IPS-18c (cell line): ENCODE measurements at regions not wholly inside any gene's neighbourhood (a gene's known extent, or its start where the extent isn't known, plus 50 kb on each side); places are given as distances from the start of the nearest gene placed in this dataset.
"Not testable (repeated sequence)": the region's sequence is repeated elsewhere in the genome, so short reads cannot be mapped to it uniquely, and the experiment has no call there.

Source experiments
- H3K4me3 ChIP-seq: 2 replicates; pipeline ENCODE4 v1.7.0; 2013; ENCODE audit warnings: low read depth, mild to moderate bottlenecking, low read length, moderate library complexity; ENCODE audit not compliant: insufficient read depth
- H3K9me3 ChIP-seq: one replicate; pipeline ENCODE4 v1.6.1; 2013; ENCODE audit warnings: mild to moderate bottlenecking, low read length, moderate library complexity; ENCODE audit not compliant: control insufficient read depth, insufficient read depth

- not testable (repeated sequence) for H3K4me3 ChIP-seq, H3K9me3 ChIP-seq
Measured at GRCh38 chr2:95654897-95655296, 63.1 kb downstream of the TRIM43 start.

DNA sequence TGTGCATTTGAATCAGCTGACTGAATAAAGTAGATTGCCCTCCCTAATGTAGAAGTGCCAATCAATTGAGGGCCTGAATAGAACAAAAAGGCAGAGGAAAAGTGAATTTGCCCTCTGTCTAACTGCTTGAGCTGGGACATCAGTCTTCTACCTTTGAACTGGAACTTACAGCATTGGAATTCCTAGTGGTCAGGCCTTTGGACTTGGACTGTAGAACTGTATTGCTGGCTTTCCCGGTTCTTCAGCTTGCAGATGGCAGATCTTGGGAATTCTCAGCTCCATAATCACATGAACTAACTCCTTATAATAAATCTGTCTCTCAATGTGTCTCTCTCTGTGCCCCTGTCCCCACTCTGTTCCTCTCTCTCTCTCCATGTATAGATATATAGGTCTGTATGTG lies 64.8 kb downstream of the TRIM43 start:
- H3K9me3 ChIP-seq, H3K4me3 ChIP-seq: not testable (repeated sequence)

GRCh38 chr2:95657937-95658336 lies 66.1 kb downstream of the TRIM43 start:
- not testable (repeated sequence) for H3K9me3 ChIP-seq, H3K4me3 ChIP-seq

GRCh38 chr2:95660766-95661562 lies 69.2 kb downstream of the TRIM43 start:
- H3K9me3 ChIP-seq, H3K4me3 ChIP-seq: not testable (repeated sequence)

DNA sequence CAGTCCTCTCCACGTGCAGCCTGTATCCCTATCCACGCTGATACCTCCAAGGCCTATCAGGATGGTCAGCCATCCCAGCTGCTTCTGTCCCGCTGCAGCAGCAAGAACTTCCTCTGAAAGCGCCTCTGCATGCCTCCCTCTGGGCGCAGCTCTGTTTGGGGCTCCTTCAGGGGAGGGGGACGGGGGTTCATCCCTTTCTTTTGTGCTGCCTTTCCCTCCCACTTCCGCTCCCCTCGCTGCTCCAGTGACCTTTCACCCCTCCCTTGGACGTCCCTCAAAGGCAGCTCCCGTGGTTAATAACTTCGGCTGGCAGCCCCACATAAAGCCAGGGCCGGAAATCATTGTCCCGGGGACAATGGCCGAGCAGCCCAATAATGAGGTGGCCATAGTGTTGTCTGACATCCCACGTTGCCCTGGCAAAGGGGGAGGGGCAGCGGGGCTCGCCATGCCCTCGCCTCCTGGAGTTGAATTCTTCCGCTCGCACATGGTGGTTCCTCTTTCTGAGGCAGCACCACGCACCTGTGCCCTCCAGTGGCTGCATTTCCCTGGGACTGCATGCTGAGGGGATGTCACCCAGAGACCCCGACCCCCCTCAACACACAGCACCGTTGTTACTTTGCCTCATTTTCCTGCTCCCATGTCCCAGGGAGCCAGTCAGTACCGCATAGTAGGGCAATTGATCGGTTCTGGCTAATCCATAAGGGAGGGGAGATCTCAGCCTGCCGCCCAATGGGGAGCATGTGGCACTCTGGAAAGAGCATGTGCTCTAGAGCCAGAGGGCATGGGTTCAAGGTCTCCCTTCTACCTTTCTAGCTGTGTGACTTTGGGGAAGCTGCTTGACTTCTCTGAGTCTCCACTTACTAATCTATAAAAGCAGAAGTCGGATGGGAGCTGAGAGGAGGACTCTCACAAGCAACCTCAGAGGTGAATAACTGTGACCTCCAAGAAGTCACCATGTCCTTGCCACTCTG lies 72.0 kb downstream of the TRIM43 start:
- H3K4me3 ChIP-seq, H3K9me3 ChIP-seq: not testable (repeated sequence)

DNA sequence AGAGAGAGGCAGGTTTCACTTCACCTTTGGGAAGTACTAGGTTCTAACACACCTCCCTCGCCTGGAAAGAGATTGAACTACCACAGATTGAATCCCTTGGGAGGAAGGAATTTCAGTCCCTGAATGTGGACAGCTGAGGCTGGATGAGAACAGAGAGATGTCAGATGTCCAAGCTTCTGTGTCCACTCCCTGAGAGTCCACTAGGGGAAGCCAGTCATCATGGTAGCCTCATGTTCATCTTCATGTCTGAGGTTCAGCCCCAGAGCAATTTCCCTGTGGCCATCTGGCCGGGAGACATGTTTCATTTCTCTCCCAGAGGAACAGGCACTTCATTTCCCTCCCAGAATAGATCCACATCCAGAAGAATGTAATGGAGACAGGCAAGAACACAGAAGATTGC lies 74.8 kb downstream of the TRIM43 start:
- H3K9me3 ChIP-seq, H3K4me3 ChIP-seq: not testable (repeated sequence)

GRCh38 chr2:95667480-95667879 lies 75.7 kb downstream of the TRIM43 start:
- no peak overlapping the region for H3K4me3 ChIP-seq
- H3K9me3 ChIP-seq, result no peaks in the 10 kb centered on the region

- H3K4me3 ChIP-seq, H3K9me3 ChIP-seq: not testable (repeated sequence)
Measured at GRCh38 chr2:95668934-95669333, 77.1 kb downstream of the TRIM43 start.

GRCh38 chr2:95669441-95669991 lies 77.7 kb downstream of the TRIM43 start:
- H3K4me3 ChIP-seq, result no peak overlapping the region

GRCh38 chr2:95670167-95670566 lies 78.4 kb downstream of the TRIM43 start:
- Histone ChIP-seq H3K4me3 (no peak overlapping the region), H3K9me3 (no peaks in the 10 kb centered on the region)

More at GRCh38 chr2:95669441-95669991, 77.7 kb downstream of the TRIM43 start:
- H3K9me3 ChIP-seq, result no peaks in the 10 kb centered on the region

GRCh38 chr2:95670686-95671085 lies 78.9 kb downstream of the TRIM43 start:
- Histone ChIP-seq H3K4me3 (no peak overlapping the region), H3K9me3 (no peaks in the 10 kb centered on the region)

DNA sequence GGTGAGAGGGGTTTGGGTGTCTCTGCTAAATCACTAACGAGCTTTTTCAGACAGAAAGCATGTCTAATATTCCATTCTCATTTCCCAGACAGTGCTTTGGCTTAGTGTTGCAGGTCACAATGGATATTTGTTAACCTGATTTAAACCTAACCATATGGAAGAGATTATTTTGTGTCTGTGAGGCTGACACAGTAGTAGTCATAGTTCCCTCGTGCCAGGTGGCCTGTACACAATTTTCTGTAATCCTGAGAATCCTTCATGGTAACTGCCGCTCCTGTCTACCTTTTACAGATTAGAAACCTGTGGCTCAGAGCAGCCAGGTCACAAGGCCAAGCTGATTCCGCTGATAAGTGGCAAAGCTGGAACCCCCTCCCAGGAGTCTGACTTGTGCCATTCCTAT lies 79.4 kb downstream of the TRIM43 start:
- not testable (repeated sequence) for H3K9me3 ChIP-seq, H3K4me3 ChIP-seq

- H3K4me3 ChIP-seq, result not testable (repeated sequence)
Measured at GRCh38 chr2:95671992-95672391, 80.2 kb downstream of the TRIM43 start.

GRCh38 chr2:95672500-95672899 lies 80.7 kb downstream of the TRIM43 start:
- H3K4me3 ChIP-seq, H3K9me3 ChIP-seq: not testable (repeated sequence)

More at GRCh38 chr2:95671992-95672391, 80.2 kb downstream of the TRIM43 start:
- H3K9me3 ChIP-seq, result not testable (repeated sequence)

DNA sequence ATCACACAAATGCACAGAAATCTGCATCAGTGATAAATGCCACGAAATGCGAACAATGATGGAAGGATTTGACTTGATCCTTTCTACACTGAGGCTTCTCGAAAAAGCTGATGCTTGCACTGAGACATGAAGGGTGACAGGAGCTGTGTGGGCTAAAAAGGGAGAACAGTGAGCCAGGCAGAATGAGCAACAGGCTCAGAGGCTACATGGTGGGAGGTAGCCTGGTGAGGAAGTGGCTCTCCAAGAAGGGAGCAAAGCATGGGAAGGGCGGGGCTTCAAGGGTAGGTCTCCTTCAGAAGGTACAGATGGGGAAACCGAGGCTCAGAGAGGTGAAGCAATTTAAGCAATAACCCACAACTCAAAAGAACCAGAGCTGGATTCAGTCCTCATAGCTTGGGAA lies 82.4 kb downstream of the TRIM43 start:
- H3K4me3 ChIP-seq, result no peak overlapping the region
- no peaks in the 10 kb centered on the region for H3K9me3 ChIP-seq

DNA sequence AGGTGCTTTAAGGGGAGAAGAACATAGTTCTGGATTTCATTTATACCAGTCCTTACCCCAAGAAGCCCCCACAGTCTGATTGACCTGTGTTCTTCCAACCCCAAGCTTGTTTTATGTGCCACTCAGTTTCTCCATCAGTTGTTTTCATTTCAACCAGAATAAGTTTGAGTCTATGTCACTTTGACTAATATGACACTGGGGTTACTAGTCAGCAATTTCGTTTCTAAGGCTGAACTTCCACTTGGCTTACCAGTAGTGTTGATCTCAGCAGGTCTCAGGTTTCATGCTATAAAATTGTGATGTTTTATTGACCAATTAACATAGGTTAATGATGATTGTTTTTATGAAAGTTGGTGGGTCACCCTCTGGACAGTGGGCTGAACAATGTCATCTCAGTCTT lies 84.8 kb downstream of the TRIM43 start:
- not testable (repeated sequence) for H3K9me3 ChIP-seq, H3K4me3 ChIP-seq

DNA sequence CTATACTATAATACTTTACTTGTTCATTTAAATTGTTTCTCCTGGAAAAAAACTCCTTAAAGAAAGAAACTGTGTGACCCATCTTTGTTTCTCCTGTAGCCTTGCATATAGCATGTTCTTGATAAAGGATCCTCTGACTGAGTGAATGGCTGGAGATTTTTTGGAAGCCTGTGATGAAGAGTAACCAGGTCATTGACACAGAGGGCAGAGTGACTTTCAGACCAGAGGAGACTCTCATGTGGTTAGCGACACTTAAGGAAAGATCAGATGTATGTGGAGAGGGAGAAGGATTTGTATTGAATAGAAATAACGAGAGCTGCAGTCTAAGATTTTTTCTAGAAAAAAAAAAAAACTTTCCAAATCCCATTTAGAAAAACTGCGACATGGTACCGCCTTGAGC lies 85.5 kb downstream of the TRIM43 start:
- H3K9me3 ChIP-seq, result no peaks in the 10 kb centered on the region

GRCh38 chr2:95677833-95678232 lies 86.0 kb downstream of the TRIM43 start:
- H3K4me3 ChIP-seq, H3K9me3 ChIP-seq: not testable (repeated sequence)

More for the DNA sequence above, 85.5 kb downstream of the TRIM43 start:
- no peak overlapping the region for H3K4me3 ChIP-seq
